ENCODE measurements at regions not wholly inside any gene's neighbourhood (a gene's known extent, or its start where the extent isn't known, plus 50 kb on each side); places are given as distances from the start of the nearest gene placed in this dataset.

DNA sequence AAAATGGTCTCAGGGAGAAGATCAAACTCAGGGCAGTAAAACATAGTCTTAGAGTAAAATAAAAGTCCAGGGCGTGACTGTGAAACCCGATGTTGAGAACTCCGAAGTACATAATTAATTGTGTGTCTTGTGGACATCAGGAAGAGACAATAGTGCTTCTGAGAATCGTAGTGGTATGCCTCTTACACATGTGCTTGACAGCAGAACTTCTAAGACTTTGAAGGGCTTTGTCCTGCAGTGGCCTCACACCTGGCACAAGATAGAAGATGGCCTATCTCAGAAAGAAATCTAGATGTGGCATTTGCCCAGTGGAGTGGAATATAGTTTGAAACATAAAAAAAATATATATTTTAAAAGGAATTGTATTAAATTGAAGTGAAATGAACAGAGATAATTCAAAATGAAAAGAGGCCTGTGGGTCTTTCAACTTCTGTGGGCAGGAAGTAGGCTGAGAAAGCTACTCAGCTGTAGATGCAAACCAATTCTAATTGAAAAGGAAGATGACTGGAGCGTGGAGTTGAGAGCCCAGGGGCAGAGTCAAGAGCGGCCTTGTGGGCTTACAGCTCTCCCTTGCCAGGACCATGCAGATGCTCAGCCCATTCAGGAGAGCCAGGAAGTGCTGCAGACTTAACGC lies 468.4 kb downstream of the KDM4C start:
- no peak for TF ChIP-seq CTCF (conservative IDR thresholded peaks at IDR 0.05 in 1 of 2, IDR thresholded peaks at IDR 0.05 in 1 of 2; ENCODE audit: low read depth in 1 of 2, low read length in 2 of 2)
- no peak for TF ChIP-seq EZH2 (IDR thresholded peaks at IDR 0.05; ENCODE audit: low read length, missing control alignments)

Measured in fibroblast of lung (primary cell).